ENCODE measurements at regions not wholly inside any gene's neighbourhood (a gene's known extent, or its start where the extent isn't known, plus 50 kb on each side); places are given as distances from the start of the nearest gene placed in this dataset.
"Not testable (repeated sequence)": the region's sequence is repeated elsewhere in the genome, so short reads cannot be mapped to it uniquely, and the experiment has no call there.

GRCh38 chr2:88913280-88913679 lies 221.8 kb downstream of the RPIA start:
- H3K79me2 ChIP-seq (ENCODE audit: insufficient read depth, low read length), result no peaks in the 10 kb centered on the region

GRCh38 chr2:88919087-88919738 lies 227.7 kb downstream of the RPIA start:
- H3K9ac ChIP-seq (ENCODE audit: low read length), result no peak overlapping the region
- peak overlapping the region; percentile 2; the same call in 1 of the 2 replicates for H3K4me2 ChIP-seq (ENCODE audit: low read length)
- H3K79me2 ChIP-seq (ENCODE audit: insufficient read depth, low read length), result no peaks in the 10 kb centered on the region
- TF ChIP-seq CTCF (IDR thresholded peaks at IDR 0.05; ENCODE audit: low read length), result peak; percentile 51
- TF ChIP-seq EZH2 (IDR thresholded peaks at IDR 0.05; ENCODE audit: borderline replicate concordance, low read length), result no peak
- H3K27me3 ChIP-seq (ENCODE audit: insufficient read depth, low read length), result no peaks in the 10 kb centered on the region
- H3F3A ChIP-seq (ENCODE audit: insufficient read depth, low read length), result no peaks in the 10 kb centered on the region
- no peaks in the 10 kb centered on the region for H3K36me3 ChIP-seq (ENCODE audit: insufficient read depth, low read length)
- H4K20me1 ChIP-seq (ENCODE audit: insufficient read depth, low read length), result no peaks in the 10 kb centered on the region
- H3K4me3 ChIP-seq (ENCODE audit: low read depth, low read length, poor library complexity, severe bottlenecking), result no peak overlapping the region
- no peak overlapping the region for H2AFZ ChIP-seq (ENCODE audit: low read length)
- H3K9me2 ChIP-seq (ENCODE audit: low read depth, low read length), result no peaks in the 10 kb centered on the region
- peaks cover 31% of the 10 kb centered on the region for H3K4me1 ChIP-seq (ENCODE audit: insufficient read depth, low read length, severe bottlenecking)
- H3K27ac ChIP-seq (ENCODE audit: low read depth, low read length, poor library complexity, severe bottlenecking), result no peak overlapping the region
- H3K9me3 ChIP-seq (ENCODE audit: low read length), result no peaks in the 10 kb centered on the region

More at GRCh38 chr2:88913280-88913679, 221.8 kb downstream of the RPIA start:
- Histone ChIP-seq H3K27ac (ENCODE audit: low read depth, low read length, poor library complexity, severe bottlenecking) (no peak overlapping the region), H3K9ac (ENCODE audit: low read length) (no peak overlapping the region), H3K4me3 (ENCODE audit: low read depth, low read length, poor library complexity, severe bottlenecking) (no peak overlapping the region), H3K36me3 (ENCODE audit: insufficient read depth, low read length) (no peaks in the 10 kb centered on the region), H3K9me2 (ENCODE audit: low read depth, low read length) (no peaks in the 10 kb centered on the region), H4K20me1 (ENCODE audit: insufficient read depth, low read length) (no peaks in the 10 kb centered on the region), H3K27me3 (ENCODE audit: insufficient read depth, low read length) (no peaks in the 10 kb centered on the region), H2AFZ (ENCODE audit: low read length) (no peak overlapping the region), H3K9me3 (ENCODE audit: low read length) (no peaks in the 10 kb centered on the region), H3K4me1 (ENCODE audit: insufficient read depth, low read length, severe bottlenecking) (peaks cover 36% of the 10 kb centered on the region), H3K4me2 (ENCODE audit: low read length) (no peak overlapping the region; the same call in 1 of the 2 replicates), H3F3A (ENCODE audit: insufficient read depth, low read length) (no peaks in the 10 kb centered on the region)
- TF ChIP-seq EZH2 (IDR thresholded peaks at IDR 0.05; ENCODE audit: borderline replicate concordance, low read length) (no peak), CTCF (IDR thresholded peaks at IDR 0.05; ENCODE audit: low read length) (no peak)

GRCh38 chr2:88920399-88920798 lies 228.9 kb downstream of the RPIA start:
- H3K36me3 ChIP-seq (ENCODE audit: insufficient read depth, low read length); H3F3A ChIP-seq (ENCODE audit: insufficient read depth, low read length); H4K20me1 ChIP-seq (ENCODE audit: insufficient read depth, low read length); H3K9me3 ChIP-seq (ENCODE audit: low read length); H2AFZ ChIP-seq (ENCODE audit: low read length); H3K4me3 ChIP-seq (ENCODE audit: low read depth, low read length, poor library complexity, severe bottlenecking); H3K9me2 ChIP-seq (ENCODE audit: low read depth, low read length); H3K27me3 ChIP-seq (ENCODE audit: insufficient read depth, low read length); H3K79me2 ChIP-seq (ENCODE audit: insufficient read depth, low read length); H3K4me2 ChIP-seq (ENCODE audit: low read length); H3K9ac ChIP-seq (ENCODE audit: low read length); H3K27ac ChIP-seq (ENCODE audit: low read depth, low read length, poor library complexity, severe bottlenecking): not testable (repeated sequence)
- peaks cover 19% of the 10 kb centered on the region for H3K4me1 ChIP-seq (ENCODE audit: insufficient read depth, low read length, severe bottlenecking)

- Histone ChIP-seq H3K4me3 (ENCODE audit: low read depth, low read length, poor library complexity, severe bottlenecking) (no peak overlapping the region), H3K9me2 (ENCODE audit: low read depth, low read length) (no peaks in the 10 kb centered on the region), H3K36me3 (ENCODE audit: insufficient read depth, low read length) (no peaks in the 10 kb centered on the region), H2AFZ (ENCODE audit: low read length) (no peak overlapping the region), H3K27ac (ENCODE audit: low read depth, low read length, poor library complexity, severe bottlenecking) (no peak overlapping the region), H3K9ac (ENCODE audit: low read length) (no peak overlapping the region), H3K4me1 (ENCODE audit: insufficient read depth, low read length, severe bottlenecking) (no peaks in the 10 kb centered on the region), H3K9me3 (ENCODE audit: low read length) (no peaks in the 10 kb centered on the region), H3K4me2 (ENCODE audit: low read length) (no peak overlapping the region), H4K20me1 (ENCODE audit: insufficient read depth, low read length) (no peaks in the 10 kb centered on the region), H3K27me3 (ENCODE audit: insufficient read depth, low read length) (no peaks in the 10 kb centered on the region), H3F3A (ENCODE audit: insufficient read depth, low read length) (no peaks in the 10 kb centered on the region), H3K79me2 (ENCODE audit: insufficient read depth, low read length) (no peaks in the 10 kb centered on the region)
- TF ChIP-seq EZH2 (IDR thresholded peaks at IDR 0.05; ENCODE audit: borderline replicate concordance, low read length), result no peak
Observed at GRCh38 chr2:88924533-88924932, 233.1 kb downstream of the RPIA start.
